K562 (cell line): ENCODE measurements at regions not wholly inside any gene's neighbourhood (a gene's known extent, or its start where the extent isn't known, plus 50 kb on each side); places are given as distances from the start of the nearest gene placed in this dataset.

Experiments
- ATAC-seq: fragments of 200-7000 bp; cut with Tn5 transposase; 3 replicates; pipeline ENCODE4 v1.9.1; 2020; ENCODE audit warnings: moderate library complexity
- BruUV-seq: library from RNA; stranded (reverse); fragments of 400-500 nt; replicated peaks from 2 replicates; lab custom pipeline; 2021; lab: Mats Ljungman, UMichigan
- CTCF ChIA-PET: fragments of 300-600 bp; formaldehyde crosslinking; extraction: SDS; loops from one replicate; lab custom pipeline; 2021; ENCODE audit warnings: low intra/inter-chr PET ratio; lab: Yijun Ruan, JAX
- POLR2A ChIA-PET: fragments of 300-600, 350-650 bp; sonication (Branson Sonifier 250); formaldehyde crosslinking; extraction: SDS; loops from one replicate; lab custom pipeline; 2021; ENCODE audit warnings: antibody characterized with exemption, inconsistent platforms; lab: Yijun Ruan, JAX
- DNase-seq, 4 experiments: peaks; one replicate each; pipeline versions ENCODE4 v3.0.0 to v3.0.0-alpha.2; 2011 to 2018; ENCODE audit warnings: low spot score in 3 of 4, mixed read lengths in 3 of 4; ENCODE audit errors: extremely low read depth in 1 of 4
- FAIRE-seq: peaks from 2 replicates; lab custom pipeline; 2011; peaks lifted over from hg19 to GRCh38; lab: Jason Lieb, UNC
- H2AFZ ChIP-seq: 2 replicates; pipeline ENCODE4 v1.6.0; 2011; ENCODE audit warnings: low read depth, low read length, control low read depth, inconsistent platforms
- H3K27ac ChIP-seq: fragments of 200-600 bp; 3 replicates; pipeline ENCODE4 v1.8.0; 2011; ENCODE audit warnings: low read depth, mild to moderate bottlenecking, control low read depth, inconsistent platforms, low read length, moderate library complexity, mixed read lengths; ENCODE audit errors: extremely low read depth
- H3K27me3 ChIP-seq, 2 experiments: fragments of 300-600 bp in 1 of 2; 2 replicates in 1 of 2; 3 replicates in 1 of 2; pipeline versions ENCODE4 v1.6.0 to v1.8.0; 2011; ENCODE audit warnings: inconsistent platforms in 2 of 2, low read length in 2 of 2, mild to moderate bottlenecking in 1 of 2, mixed read lengths in 1 of 2, moderate library complexity in 1 of 2; ENCODE audit not compliant: control insufficient read depth in 2 of 2, insufficient read depth in 2 of 2
- H3K36me3 ChIP-seq: fragments of 300-600 bp; 3 replicates; pipeline ENCODE4 v1.8.0; 2011; ENCODE audit warnings: mild to moderate bottlenecking, low read length, inconsistent platforms; ENCODE audit not compliant: control insufficient read depth, insufficient read depth
- H3K4me1 ChIP-seq, 2 experiments: fragments of 200-600 bp in 1 of 2; replicated peaks in 1 of 2; 2 replicates in 1 of 2; 3 replicates in 1 of 2; pipeline versions ENCODE4 v1.5.1 to v1.8.0; 2011; ENCODE audit warnings: inconsistent platforms in 2 of 2, low read length in 2 of 2, mild to moderate bottlenecking in 1 of 2, mixed read lengths in 1 of 2, moderate library complexity in 1 of 2; ENCODE audit not compliant: control insufficient read depth in 2 of 2, insufficient read depth in 2 of 2
- H3K4me2 ChIP-seq: 2 replicates; pipeline ENCODE4 v1.6.1; 2011; ENCODE audit warnings: low read length, control low read depth, inconsistent platforms, mixed read lengths; ENCODE audit not compliant: insufficient read depth
- H3K4me3 ChIP-seq: fragments of 200-600 bp; sonication (generic), shearing (Covaris generic); 2 replicates; pipeline ENCODE4 v1.5.1; 2016; ENCODE audit warnings: control low read depth, inconsistent platforms
- H3K79me2 ChIP-seq: fragments of 200-600 bp; 3 replicates; pipeline ENCODE4 v1.8.0; 2011; ENCODE audit warnings: low read length, inconsistent platforms; ENCODE audit not compliant: control insufficient read depth, insufficient read depth
- H3K9ac ChIP-seq, 2 experiments: 2 replicates each; pipeline versions ENCODE4 v1.6.0 to v1.6.1; 2011; ENCODE audit warnings: low read depth in 2 of 2, low read length in 2 of 2, control low read depth in 1 of 2, inconsistent platforms in 1 of 2, mild to moderate bottlenecking in 1 of 2, mixed read lengths in 1 of 2; ENCODE audit not compliant: insufficient read depth in 1 of 2
- H3K9me1 ChIP-seq: one replicate; pipeline ENCODE4 v1.6.0; 2011; ENCODE audit warnings: inconsistent platforms, mild to moderate bottlenecking, low read length, moderate library complexity; ENCODE audit not compliant: control insufficient read depth, insufficient read depth
- H3K9me3 ChIP-seq: replicated peaks from 2 replicates; pipeline ENCODE4 v1.5.1; 2011; ENCODE audit warnings: low read depth, low read length, inconsistent platforms; ENCODE audit not compliant: control insufficient read depth, insufficient read depth
- H4K20me1 ChIP-seq: replicated peaks from 2 replicates; pipeline ENCODE4 v1.6.1; 2011; ENCODE audit warnings: low read length, inconsistent platforms, mixed read lengths; ENCODE audit not compliant: control insufficient read depth, insufficient read depth
- CLOCK ChIP-seq: fragments of 250-450 bp; sonication (Bioruptor Pico); IDR thresholded peaks from 2 replicates; pipeline ENCODE4 v1.4.0; 2020; ENCODE audit warnings: mild to moderate bottlenecking, moderate library complexity, borderline replicate concordance
- TGIF2 ChIP-seq: sonication (generic); formaldehyde crosslinking; IDR thresholded peaks from 2 replicates; pipeline ENCODE4 v1.8.1; 2022; ENCODE audit warnings: mild to moderate bottlenecking, missing genetic modification reagents, moderate library complexity
- WGBS: fragments of 100-300 bp; shearing (Covaris generic); methylation state at CpG from one replicate; pipeline ENCODE4 v1.1.6; 2016; ENCODE audit warnings: low coverage, mixed read lengths; ENCODE audit not compliant: insufficient coverage; ENCODE audit errors: missing lambda C conversion rate; 5-methylcytosine and 5-hydroxymethylcytosine counted together
- in situ Hi-C: fragments of 300-500 bp; cut with MboI; formaldehyde crosslinking; loops from 4 replicates; pipeline ENCODE4 v1.15.0; 2018; ENCODE audit warnings: inconsistent platforms, mixed read lengths
- intact Hi-C: fragments of 100-400 bp; cut with micrococcal nuclease; formaldehyde crosslinking; loops from 2 replicates; pipeline ENCODE4 v1.14.2; 2022
- TF ChIP-seq, protein P1 (sequence below), 2 experiments: fragments of 450-650 bp; IDR thresholded peaks; 2 replicates each; pipeline ENCODE4 v1.6.1; 2016

GRCh38 chrX:9122519-9123245 is 88.8 kb upstream of the FAM9B start:
- ATAC-seq = no peak
- Histone ChIP-seq H3K27ac (no peak overlapping the region), H3K9ac (no peak overlapping the region), H3K9me1 (no peaks in the 10 kb centered on the region)
- in situ Hi-C loops = no loop called here
- POLR2A ChIA-PET = no interaction called here
- no peak for TF ChIP-seq TGIF2 (CRISPR knock-in tag)
- TF ChIP-seq, protein P1, sequence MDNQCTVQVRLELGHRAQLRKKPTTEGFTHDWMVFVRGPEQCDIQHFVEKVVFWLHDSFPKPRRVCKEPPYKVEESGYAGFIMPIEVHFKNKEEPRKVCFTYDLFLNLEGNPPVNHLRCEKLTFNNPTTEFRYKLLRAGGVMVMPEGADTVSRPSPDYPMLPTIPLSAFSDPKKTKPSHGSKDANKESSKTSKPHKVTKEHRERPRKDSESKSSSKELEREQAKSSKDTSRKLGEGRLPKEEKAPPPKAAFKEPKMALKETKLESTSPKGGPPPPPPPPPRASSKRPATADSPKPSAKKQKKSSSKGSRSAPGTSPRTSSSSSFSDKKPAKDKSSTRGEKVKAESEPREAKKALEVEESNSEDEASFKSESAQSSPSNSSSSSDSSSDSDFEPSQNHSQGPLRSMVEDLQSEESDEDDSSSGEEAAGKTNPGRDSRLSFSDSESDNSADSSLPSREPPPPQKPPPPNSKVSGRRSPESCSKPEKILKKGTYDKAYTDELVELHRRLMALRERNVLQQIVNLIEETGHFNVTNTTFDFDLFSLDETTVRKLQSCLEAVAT (IDR thresholded peaks at IDR 0.05) = no peak
- TF ChIP-seq CLOCK (CRISPR knock-in tag) = no peak
- TF ChIP-seq, all 486 proteins: peak for 0
- no peak for DNase-seq
- Histone ChIP-seq H3K4me3 (no peak overlapping the region), H3K4me1 (no peaks in the 10 kb centered on the region), H3K4me2 (no peak overlapping the region), H3K36me3 (no peaks in the 10 kb centered on the region), H3K27me3 (no peaks in the 10 kb centered on the region), H4K20me1 (no peaks in the 10 kb centered on the region), H3K79me2 (no peaks in the 10 kb centered on the region), H3K9me3 (no peaks in the 10 kb centered on the region), H2AFZ (no peak overlapping the region)
- BruUV-seq = no TSS peak
- FAIRE-seq = no peak
- CTCF ChIA-PET = no interaction called here
- WGBS = 0% methylated on average over 5 of the region's 6 CpGs
- intact Hi-C loops = no loop called here
